OCI-LY7 (cell line): ENCODE measurements at regions not wholly inside any gene's neighbourhood (a gene's known extent, or its start where the extent isn't known, plus 50 kb on each side); places are given as distances from the start of the nearest gene placed in this dataset.
"Not testable (repeated sequence)": the region's sequence is repeated elsewhere in the genome, so short reads cannot be mapped to it uniquely, and the experiment has no call there.

Source experiments
- BruUV-seq: library from RNA; stranded (reverse); fragments of 400-500 nt; replicated peaks from 2 replicates; lab custom pipeline; 2021; lab: Mats Ljungman, UMichigan
- CTCF ChIA-PET: fragments of 300-600 bp; sonication (Branson Sonifier 250); formaldehyde crosslinking; loops from one replicate; lab custom pipeline; 2022; ENCODE audit warnings: antibody characterized with exemption; ENCODE audit not compliant: unreplicated experiment; lab: Charles Lee
- POLR2A ChIA-PET: fragments of 300-600 bp; sonication (Branson Sonifier 250); formaldehyde crosslinking; loops from one replicate; lab custom pipeline; 2022; ENCODE audit warnings: antibody characterized with exemption; lab: Charles Lee
- DNase-seq: peaks from one replicate; pipeline ENCODE4 v3.0.0-alpha.2; 2015; ENCODE audit warnings: low spot score
- H2AFZ ChIP-seq: fragments of 200-600 bp; sonication (generic), shearing (Covaris generic); 2 replicates; pipeline ENCODE4 v1.6.1; 2014; ENCODE audit warnings: mild to moderate bottlenecking, antibody characterized with exemption, low read length, moderate library complexity
- H3K27ac ChIP-seq: fragments of 200-600 bp; sonication (generic); 2 replicates; pipeline ENCODE4 v1.5.1; 2014; ENCODE audit warnings: mixed run types, low read depth, mild to moderate bottlenecking, moderate library complexity, low read length, inconsistent platforms; ENCODE audit not compliant: poor library complexity, severe bottlenecking
- H3K36me3 ChIP-seq: fragments of 200-600 bp; sonication (generic); 2 replicates; pipeline ENCODE4 v1.6.1; 2014; ENCODE audit warnings: mild to moderate bottlenecking, antibody characterized with exemption, low read length, moderate library complexity, mixed read lengths; ENCODE audit not compliant: insufficient read depth
- H3K4me1 ChIP-seq: fragments of 200-600 bp; sonication (generic); 2 replicates; pipeline ENCODE4 v1.5.1; 2014; ENCODE audit warnings: mild to moderate bottlenecking, low read length; ENCODE audit not compliant: insufficient read depth, poor library complexity, severe bottlenecking
- H3K4me2 ChIP-seq: fragments of 200-600 bp; sonication (generic); 2 replicates; pipeline ENCODE4 v1.6.1; 2014; ENCODE audit warnings: mild to moderate bottlenecking, low read length
- H3K4me3 ChIP-seq: fragments of 200-600 bp; sonication (generic); 2 replicates; pipeline ENCODE4 v1.5.1; 2014; ENCODE audit warnings: mild to moderate bottlenecking, low read depth, low read length; ENCODE audit not compliant: poor library complexity, severe bottlenecking
- H3K79me2 ChIP-seq: fragments of 200-600 bp; sonication (generic); 2 replicates; pipeline ENCODE4 v1.6.1; 2016; ENCODE audit warnings: low read depth, mild to moderate bottlenecking, low read length, moderate library complexity, mixed read lengths; ENCODE audit not compliant: insufficient read depth
- H3K9me2 ChIP-seq: fragments of 200-600 bp; sonication (generic); 2 replicates; pipeline ENCODE4 v1.6.1; 2016; ENCODE audit warnings: mild to moderate bottlenecking, low read length, mixed read lengths; ENCODE audit not compliant: insufficient read depth
- H3K9me3 ChIP-seq: fragments of 200-600 bp; sonication (generic); 2 replicates; pipeline ENCODE4 v1.6.1; 2014; ENCODE audit warnings: mild to moderate bottlenecking, mixed run types, low read length, mixed read lengths
- H4K20me1 ChIP-seq: fragments of 200-600 bp; sonication (generic); 2 replicates; pipeline ENCODE4 v1.6.1; 2014; ENCODE audit warnings: mild to moderate bottlenecking, antibody characterized with exemption, low read length, moderate library complexity, mixed read lengths; ENCODE audit not compliant: insufficient read depth
- EZH2phosphoT487 ChIP-seq: fragments of 200-600 bp; sonication (generic); IDR thresholded peaks from 2 replicates; pipeline ENCODE4 v1.6.1; 2018; ENCODE audit warnings: low read depth, borderline replicate concordance, mild to moderate bottlenecking, mixed run types, antibody characterized with exemption, low read length, moderate library complexity, mixed read lengths
- intact Hi-C: fragments of 100-400 bp; cut with micrococcal nuclease; formaldehyde crosslinking; loops from one replicate; pipeline ENCODE4 v1.10.0; 2022; ENCODE audit not compliant: unreplicated experiment
- TF ChIP-seq, protein P1 (sequence below): fragments of 200-600 bp; sonication (generic); conservative IDR thresholded peaks from 2 replicates; pipeline ENCODE4 v1.5.1; 2014; ENCODE audit warnings: mild to moderate bottlenecking, antibody characterized with exemption, low read length, moderate library complexity, mixed read lengths

DNA sequence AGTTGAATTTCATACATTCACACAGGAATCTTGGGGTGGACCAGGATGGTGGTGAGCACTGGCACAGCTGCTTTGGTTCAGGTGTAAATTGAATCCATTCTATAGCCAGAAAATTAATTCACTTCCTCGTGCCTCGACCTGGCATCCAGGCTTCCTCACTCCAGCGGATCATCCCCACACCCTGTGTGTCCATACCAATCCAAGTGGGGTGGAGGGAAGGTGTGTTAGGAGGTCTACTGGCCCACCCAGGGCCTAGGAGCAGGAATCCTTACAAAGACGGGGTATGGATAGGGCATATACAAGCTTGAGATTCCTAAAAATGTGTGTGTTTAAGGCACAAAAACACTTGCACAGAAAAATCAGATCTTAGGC is 81.8 kb upstream of the SLC24A3 start:
- intact Hi-C loops = no loop called here
- Histone ChIP-seq H3K4me2 (no peak overlapping the region), H3K9me2 (no peaks in the 10 kb centered on the region), H3K4me3 (no peak overlapping the region), H3K79me2 (no peaks in the 10 kb centered on the region), H4K20me1 (no peaks in the 10 kb centered on the region), H3K9me3 (no peaks in the 10 kb centered on the region), H3K36me3 (no peaks in the 10 kb centered on the region), H3K4me1 (no peaks in the 10 kb centered on the region), H2AFZ (no peak overlapping the region), H3K27ac (no peak overlapping the region)
- ChIA-PET CTCF (no interaction called here), POLR2A (no interaction called here)
- DNase-seq = no peak
- BruUV-seq = no TSS peak
- TF ChIP-seq, protein P1, sequence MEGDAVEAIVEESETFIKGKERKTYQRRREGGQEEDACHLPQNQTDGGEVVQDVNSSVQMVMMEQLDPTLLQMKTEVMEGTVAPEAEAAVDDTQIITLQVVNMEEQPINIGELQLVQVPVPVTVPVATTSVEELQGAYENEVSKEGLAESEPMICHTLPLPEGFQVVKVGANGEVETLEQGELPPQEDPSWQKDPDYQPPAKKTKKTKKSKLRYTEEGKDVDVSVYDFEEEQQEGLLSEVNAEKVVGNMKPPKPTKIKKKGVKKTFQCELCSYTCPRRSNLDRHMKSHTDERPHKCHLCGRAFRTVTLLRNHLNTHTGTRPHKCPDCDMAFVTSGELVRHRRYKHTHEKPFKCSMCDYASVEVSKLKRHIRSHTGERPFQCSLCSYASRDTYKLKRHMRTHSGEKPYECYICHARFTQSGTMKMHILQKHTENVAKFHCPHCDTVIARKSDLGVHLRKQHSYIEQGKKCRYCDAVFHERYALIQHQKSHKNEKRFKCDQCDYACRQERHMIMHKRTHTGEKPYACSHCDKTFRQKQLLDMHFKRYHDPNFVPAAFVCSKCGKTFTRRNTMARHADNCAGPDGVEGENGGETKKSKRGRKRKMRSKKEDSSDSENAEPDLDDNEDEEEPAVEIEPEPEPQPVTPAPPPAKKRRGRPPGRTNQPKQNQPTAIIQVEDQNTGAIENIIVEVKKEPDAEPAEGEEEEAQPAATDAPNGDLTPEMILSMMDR = no peak
- no peak for TF ChIP-seq EZH2phosphoT487

DNA sequence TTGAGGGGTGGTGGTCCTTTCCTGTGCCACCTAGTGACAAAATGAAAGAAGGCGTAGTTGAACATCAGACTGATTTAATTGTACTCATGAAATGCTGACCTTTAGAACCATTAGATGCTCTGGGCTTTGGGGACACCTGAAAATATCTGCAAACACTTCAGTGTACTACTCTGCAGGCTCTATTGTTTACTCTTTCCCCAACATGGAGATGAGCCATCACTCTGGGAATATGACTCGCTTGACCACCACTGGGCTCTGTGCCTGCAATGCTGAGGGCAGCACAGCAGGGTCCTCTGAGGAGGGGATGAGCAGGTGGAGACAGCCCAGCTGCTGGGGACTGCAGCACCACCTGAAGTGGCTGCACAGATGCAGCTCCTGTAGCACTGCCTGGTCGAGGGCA is 74.8 kb upstream of the SLC24A3 start:
- POLR2A ChIA-PET = no interaction called here
- CTCF ChIA-PET = no interaction called here
- intact Hi-C loops = no loop called here

DNA sequence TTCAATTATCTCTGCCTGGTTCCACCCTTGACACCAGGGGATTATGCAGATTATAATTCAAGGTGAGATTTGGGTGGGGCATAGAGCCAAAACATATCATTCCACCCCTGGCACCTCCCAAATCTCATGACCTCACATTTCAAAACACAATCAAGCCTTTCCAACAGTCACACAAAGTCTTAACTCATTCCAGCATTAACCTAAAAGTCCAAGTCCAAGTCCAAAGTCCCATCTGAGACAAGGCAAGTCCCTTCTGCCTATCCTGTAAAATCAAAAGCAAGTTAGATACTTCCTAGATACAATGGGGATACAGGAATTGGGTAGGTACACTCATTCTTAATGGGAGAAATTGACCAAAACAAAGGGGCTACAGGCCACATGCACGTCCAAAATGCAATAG is 73.7 kb upstream of the SLC24A3 start:
- H3K36me3 ChIP-seq = no peaks in the 10 kb centered on the region
- H3K4me2 ChIP-seq = no peak overlapping the region
- no peaks in the 10 kb centered on the region for H3K9me2 ChIP-seq
- CTCF ChIA-PET = no interaction called here
- DNase-seq = no peak
- TF ChIP-seq, protein P1 = no peak
- no peak for TF ChIP-seq EZH2phosphoT487
- no peak overlapping the region for H3K4me3 ChIP-seq
- POLR2A ChIA-PET = no interaction called here
- BruUV-seq = no TSS peak
- H4K20me1 ChIP-seq = no peaks in the 10 kb centered on the region
- H3K27ac ChIP-seq = no peak overlapping the region
- H3K4me1 ChIP-seq = no peaks in the 10 kb centered on the region
- no peaks in the 10 kb centered on the region for H3K79me2 ChIP-seq
- intact Hi-C loops = no loop called here
- no peak overlapping the region for H2AFZ ChIP-seq
- H3K9me3 ChIP-seq = no peaks in the 10 kb centered on the region

More for the DNA sequence above, 74.8 kb upstream of the SLC24A3 start:
- H3K4me2 ChIP-seq = no peak overlapping the region
- no peak for DNase-seq
- no peak overlapping the region for H3K4me3 ChIP-seq
- H3K4me1 ChIP-seq = no peaks in the 10 kb centered on the region
- no peaks in the 10 kb centered on the region for H3K9me3 ChIP-seq
- no peak overlapping the region for H3K27ac ChIP-seq
- no peaks in the 10 kb centered on the region for H3K36me3 ChIP-seq
- no peak for TF ChIP-seq EZH2phosphoT487
- TF ChIP-seq, protein P1 = no peak
- H3K9me2 ChIP-seq = no peaks in the 10 kb centered on the region
- H4K20me1 ChIP-seq = no peaks in the 10 kb centered on the region
- H2AFZ ChIP-seq = no peak overlapping the region
- no TSS peak for BruUV-seq
- no peaks in the 10 kb centered on the region for H3K79me2 ChIP-seq

DNA sequence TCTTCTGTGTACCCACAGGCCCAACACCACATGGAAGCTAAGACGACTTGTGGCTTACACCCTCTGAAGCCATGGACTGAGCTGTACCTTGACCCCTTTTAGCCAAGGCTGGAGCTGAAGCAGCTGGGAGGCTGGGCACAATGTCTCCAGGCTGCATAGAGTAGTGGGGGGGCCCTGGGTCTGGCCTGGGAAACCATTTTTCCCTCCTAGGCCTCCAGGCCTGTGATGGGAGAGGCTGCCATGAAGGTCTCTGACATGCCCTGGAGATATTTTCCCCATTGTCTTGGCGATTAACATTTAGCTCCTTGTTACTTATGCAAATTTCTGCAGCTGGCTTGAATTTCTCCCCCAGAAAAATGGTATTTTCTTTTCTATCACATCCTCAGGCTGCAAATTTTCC is 72.9 kb upstream of the SLC24A3 start:
- intact Hi-C loops, H3K79me2 ChIP-seq, H3K4me2 ChIP-seq, BruUV-seq, H3K9me2 ChIP-seq, H3K9me3 ChIP-seq, CTCF ChIA-PET, H3K4me1 ChIP-seq, H3K36me3 ChIP-seq, POLR2A ChIA-PET, H3K4me3 ChIP-seq, H4K20me1 ChIP-seq, DNase-seq, H3K27ac ChIP-seq, H2AFZ ChIP-seq: not testable (repeated sequence)
